Hematopoietic multipotent progenitor cell treated with erythropoietin and hydrocortisone succinate and interleukin-3 and kit ligand, for 15 days (in vitro differentiated cells): ENCODE measurements at regions not wholly inside any gene's neighbourhood (a gene's known extent, or its start where the extent isn't known, plus 50 kb on each side); places are given as distances from the start of the nearest gene placed in this dataset.

Source experiments
- DNase-seq: peaks from one replicate; pipeline ENCODE4 v3.0.0-alpha.2; 2015; ENCODE audit warnings: low spot score

DNA sequence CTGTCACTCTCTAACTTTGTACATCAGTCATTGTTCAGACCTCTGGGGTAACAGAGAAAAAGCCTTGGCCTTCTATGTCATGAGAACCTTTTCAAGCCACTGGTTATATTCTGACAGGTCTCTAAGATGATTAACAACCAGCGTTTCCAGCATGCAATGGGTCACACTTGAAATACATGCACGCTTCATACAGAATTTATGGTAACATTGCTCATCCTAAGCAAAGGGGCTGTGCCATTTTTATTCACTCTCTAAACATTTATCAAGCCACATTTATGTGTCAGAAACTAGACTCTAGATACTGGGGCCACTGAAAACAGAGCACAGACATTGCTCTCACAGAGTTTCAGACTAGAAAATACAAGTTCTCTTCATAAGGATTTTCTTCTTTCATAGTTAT lies 501.4 kb upstream of the DAB1 start:
- no peak for DNase-seq

DNA sequence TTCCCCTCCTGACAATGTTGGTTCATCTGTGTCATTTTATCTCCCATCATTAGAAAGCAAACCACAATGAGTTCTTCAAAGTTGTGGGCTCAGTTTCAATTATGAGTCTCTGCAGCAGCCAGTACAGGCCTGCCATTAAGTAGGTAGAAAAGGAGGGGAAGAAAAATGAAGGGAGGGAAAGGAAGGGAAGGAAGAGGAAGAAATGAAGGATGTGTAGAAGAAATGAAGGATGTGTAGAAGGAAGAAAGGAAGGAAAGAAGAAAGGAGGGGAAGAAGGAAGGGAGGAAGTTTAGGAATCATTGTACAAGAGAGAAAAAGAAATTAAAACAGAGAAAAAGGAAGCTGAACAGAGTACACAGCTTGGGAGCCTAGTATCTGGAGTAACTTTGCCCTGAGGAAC lies 498.3 kb upstream of the DAB1 start:
- no peak for DNase-seq

DNA sequence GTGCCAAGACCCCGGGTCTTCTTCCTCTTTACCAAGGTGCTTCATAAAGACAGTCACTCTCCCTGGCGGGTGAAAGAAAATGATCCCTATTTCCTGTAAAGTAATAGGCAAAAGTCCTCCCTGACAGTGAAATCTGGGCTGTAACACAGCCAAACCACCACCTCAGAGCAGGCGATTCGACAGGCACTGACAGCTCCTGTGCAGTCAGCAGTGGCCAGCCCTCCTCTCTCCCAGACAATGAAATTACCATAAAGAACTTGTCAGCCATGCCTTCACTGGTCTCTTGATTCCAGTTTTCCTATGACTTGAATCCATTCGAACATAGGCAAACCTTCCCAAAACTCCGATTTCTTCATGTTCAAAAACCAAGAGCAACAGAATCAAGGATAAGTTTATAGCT lies 492.2 kb upstream of the DAB1 start:
- DNase-seq = no peak

DNA sequence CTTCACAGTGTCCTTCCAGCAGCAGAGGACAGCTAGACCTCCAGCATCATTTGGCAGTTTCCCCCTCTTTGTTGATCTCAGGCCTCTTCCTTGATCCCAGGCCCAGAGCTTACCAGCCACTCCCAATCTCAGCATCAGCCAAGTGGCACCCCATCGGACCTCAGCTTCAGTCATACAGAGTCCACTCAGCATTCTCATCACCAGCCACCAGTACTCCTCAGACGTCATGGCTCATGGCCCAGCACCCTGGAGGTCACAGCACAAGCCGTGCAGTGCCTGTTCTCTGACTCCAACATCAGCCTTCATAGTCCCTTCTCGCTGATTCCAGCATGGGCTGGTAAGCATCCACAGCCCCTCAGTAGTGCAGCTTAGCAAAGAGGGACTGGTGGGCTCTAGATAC lies 487.6 kb upstream of the DAB1 start:
- DNase-seq = no peak

DNA sequence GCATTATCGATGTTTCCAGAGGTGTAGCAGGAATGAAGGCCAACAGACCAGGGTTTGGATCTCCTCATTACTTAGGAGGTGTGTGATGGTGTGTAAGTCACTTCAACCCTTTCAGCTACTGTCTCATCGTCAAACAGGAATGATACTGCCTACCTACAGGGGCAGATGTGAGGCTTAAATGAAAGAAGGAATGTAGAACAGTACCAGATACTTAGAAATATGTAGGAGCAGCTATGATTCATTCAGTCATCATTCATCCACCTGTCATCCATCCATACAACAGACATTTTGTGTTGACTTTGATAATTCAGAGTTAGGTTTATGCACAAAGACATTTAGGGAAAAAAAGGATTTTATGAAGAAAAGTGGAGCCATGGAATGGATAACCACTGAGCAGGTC lies 486.9 kb upstream of the DAB1 start:
- DNase-seq = no peak

DNA sequence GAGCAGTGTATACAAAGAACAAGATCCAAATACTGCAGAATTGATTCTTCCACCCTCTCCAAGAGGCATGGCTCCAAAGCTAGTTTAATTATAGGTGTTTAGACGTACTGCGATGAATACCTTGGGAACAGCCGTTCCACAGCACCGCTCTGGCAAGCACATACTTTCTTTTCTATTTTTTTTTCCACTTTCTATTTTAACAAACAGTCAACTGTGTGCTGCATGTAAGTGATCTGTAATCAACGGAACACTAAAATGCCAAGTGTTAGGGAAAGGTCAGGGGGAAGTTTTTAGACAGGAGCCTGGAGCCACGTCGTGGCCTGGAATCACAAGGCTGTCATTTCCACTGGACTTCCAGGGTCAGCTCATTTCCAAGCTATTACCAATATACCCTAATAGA lies 486.4 kb upstream of the DAB1 start:
- no peak for DNase-seq

DNA sequence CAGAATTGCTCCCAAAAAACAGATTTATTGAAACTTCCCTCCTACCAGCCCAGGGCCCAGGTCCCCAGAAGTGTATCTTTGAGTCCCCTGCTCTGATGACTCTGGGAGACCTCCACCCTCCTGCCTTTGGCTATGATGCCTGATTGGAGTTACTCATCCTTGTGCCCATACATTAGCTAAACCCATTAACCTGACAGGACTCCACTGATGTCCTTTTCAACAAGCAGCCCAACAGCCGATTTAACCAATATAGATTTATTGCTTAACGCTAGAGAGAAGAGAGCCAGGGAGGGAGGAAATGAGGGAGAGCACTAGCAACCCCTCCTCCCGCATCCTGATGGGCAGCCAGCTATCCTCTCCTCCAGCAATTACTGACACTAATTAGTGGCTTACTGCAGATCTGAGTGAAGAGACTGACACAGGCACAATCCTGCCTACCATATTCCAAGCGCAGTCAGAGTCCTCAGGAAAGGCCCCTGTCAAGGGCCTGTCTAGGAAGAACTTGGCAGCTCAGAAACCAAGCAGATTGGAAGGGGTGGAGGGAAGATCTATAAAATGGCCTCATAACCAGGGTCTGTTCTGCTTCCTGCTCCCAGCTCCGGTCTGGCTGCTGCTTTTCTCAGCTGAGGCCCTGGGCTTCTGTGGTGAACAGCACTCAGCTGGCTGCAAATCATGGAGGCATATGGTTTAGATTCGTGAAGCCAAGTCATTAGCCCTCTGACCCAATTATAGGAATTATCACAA lies 484.5 kb upstream of the DAB1 start:
- no peak for DNase-seq

DNA sequence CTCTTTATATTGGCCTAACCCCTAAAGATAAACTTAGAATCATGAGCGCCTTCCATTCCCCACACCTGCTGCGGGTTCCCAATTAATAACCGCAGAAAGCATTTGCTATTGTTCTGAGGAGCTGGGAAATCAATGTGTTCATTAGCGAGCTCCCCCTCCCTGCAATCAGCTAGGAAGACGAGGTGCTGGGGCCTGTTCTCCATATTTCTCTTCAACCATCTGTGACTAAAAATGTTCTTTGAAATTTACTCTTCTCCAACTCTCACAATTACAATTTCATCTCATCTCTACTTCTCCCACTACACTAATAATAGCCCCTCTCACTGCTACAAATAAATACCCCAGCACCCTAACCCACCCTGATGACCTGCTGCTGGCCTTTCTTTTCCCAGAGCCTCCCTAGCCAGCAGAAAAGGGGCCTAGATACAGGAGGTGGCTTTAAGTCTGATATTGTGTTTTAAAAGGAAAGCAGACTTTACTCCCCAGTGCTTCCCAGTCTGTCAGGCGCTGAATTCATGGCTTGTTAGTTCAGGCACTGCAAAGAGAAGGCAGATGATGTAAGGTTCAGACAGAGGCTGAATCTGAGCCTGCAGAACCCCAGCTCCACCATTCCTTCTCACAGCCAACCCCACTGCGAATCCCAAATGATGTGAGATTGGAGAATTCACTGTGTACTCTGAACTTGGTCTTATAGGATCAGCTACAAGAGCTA lies 477.5 kb upstream of the DAB1 start:
- DNase-seq = no peak

DNA sequence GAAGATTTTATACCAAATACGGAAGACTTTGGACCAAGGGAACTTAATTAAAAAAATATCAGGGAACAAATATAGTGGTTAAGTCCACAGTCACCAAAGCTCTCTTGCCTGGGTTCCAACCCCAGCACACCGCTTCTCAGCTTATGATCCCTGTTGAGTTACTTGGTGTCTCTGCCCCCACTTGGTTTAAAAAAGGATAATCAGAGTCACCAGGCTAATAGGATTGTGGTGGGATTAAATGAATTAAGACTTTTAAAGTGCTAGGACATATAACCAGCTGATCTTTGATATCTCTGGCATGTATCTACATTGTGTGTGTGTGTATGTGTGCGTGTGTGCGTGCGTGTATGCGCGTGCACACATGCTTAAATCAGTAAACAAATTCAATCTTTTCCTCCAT lies 474.7 kb upstream of the DAB1 start:
- no peak for DNase-seq

DNA sequence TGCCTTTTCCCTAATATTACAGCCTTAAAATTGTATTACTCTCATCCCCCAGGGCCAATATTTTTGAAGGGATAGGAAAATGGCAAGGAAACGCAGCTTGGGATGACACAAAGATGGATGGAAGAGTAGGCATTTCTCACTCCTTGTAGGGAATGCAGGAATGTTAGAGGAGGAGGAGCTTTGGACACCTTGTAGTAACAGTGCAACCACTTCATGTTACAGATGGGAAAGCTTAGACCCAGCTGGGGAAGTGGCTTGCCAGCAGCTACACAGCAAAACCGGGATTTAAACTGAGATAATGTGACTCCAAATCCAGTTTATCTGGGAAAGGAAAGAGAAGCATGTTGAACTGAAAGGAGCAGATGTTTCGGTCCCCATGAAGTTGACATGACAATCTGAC lies 473.7 kb upstream of the DAB1 start:
- DNase-seq = no peak

DNA sequence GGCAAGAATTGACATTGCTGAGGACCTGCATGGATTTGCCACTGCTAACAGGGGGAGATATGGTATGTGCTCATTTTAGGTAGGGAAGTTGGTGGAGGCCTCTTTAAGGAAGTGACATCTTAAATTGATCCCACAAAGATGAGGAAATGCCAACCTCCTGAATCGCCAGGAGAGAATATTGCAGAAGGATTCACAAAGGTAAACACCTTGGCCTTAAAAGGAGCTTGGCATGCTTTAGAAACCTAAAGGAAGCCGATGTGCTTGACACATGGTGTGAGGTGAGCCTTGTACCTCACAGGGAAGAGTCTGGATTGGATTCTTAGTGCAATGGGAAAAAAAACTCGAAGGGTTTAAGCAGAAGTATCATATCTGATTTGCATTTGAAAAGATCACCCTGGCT lies 470.5 kb upstream of the DAB1 start:
- no peak for DNase-seq

DNA sequence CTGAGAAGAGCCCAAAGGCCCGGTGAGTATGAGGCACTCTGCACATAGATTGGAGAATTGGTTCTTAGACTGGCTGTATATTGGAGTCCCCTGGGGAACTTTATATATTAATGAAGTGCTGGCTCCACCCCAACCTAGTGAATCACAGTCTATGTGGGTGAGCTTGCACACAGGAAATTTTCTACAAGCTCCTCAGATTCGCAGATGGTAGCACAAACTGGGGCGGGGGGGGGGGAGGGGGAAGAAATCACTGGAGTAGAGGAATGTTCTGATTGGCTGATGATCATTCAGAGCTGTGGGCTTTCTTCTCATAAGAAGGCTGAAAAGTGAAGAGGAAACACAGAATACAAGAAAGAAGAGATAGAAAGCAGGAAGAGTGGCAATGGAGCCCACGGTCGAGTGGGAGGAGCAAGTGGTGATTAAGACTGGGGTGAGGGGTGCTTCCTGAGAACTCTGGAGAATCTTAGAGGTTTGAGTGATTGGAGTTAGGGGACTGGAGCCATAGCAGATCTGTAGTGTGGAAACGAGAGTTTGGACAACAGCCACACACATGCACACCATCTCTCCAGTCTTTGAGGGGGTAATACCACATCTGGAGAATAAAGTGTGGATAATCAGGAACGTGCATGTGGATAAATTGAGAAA lies 465.9 kb upstream of the DAB1 start:
- DNase-seq = no peak

DNA sequence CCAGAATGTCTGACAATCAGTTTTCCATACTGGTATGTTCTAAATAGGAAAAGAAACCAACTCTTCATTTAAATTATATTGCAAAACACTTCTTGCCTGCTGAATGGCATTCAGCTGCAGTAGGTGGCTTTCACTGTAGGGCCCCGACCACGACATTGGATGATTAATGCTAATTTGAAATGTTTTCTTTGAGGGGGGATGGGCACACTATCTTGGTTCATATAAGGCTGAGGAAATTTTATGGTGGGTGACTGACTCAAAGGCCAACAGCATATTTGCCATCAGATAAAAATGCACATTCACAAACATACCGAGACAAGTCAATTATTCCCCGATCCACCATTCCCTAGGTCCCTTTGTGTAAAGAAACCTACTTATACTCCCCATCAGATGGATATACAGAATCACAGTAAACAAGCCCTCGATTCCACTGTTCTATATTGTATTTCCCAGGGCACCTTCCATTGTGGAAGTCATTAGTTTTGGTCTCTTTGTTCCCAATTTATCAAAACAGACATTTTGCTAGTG lies 464.2 kb upstream of the DAB1 start:
- no peak for DNase-seq

DNA sequence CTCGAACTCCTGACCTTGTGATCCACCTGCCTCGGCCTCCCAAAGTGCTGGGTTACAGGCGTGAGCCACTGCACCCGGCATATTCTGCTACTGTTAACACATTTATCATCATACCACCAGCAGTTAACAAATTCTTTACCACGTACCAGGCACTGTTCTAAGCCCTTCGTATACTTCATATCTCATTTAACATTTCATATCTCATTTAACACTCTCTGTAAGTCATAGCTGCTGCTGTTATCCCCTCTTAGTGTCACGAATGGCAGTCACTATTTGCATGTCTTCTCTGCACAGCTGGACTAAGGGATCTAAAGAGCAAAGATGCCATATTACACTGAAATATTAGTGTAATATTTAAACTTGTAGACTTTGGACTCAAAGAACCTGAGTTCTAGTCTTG lies 462.5 kb upstream of the DAB1 start:
- no peak for DNase-seq

DNA sequence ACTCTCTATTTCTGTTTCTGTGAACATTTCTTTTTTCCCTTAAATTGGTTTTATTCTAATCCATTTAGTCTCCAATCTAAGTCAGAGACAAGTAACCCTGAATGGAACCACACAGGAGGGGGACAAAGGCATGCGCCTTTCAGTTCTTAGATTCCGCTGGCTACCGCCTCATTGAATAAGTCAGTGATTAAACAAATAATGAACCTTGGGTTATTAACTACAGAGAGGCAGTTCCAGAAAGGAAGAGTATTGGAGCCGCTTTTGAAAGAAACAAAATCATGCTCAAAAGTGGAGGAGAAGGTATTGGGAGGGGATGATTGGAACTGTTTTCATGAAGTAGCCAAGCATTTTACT lies 459.8 kb upstream of the DAB1 start:
- DNase-seq = no peak

DNA sequence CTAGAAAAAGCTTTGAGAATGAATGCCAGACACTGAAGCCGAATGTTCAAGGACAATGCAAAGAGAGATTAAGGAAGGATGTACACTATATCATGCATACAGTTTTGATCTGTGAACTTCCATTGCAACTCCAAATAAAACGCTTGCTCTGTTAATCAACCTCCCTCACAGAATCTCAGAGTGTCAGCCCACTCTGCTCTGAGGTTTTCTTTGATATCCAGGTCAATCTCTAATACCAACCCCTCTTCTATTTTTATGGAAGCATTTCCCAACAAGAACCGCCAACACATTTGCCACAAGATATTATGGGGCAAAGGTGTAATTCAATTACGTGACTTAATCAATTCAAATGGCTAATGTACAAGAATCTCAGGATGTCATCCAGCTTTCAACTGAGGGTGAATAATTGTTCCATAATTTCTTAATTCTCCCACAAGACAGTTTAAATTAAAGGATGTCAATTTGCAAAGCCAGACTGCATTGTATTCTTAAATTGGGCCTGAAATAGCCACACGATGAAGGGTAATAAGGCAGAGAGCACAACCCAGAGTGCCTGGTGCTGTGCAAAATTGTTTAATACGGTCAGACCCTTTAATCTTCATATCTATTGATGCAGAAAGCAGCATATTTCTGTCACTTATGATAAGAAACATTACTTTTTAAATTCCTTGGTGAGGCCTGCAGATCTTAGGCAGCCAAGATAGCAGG lies 459.2 kb upstream of the DAB1 start:
- DNase-seq = no peak

DNA sequence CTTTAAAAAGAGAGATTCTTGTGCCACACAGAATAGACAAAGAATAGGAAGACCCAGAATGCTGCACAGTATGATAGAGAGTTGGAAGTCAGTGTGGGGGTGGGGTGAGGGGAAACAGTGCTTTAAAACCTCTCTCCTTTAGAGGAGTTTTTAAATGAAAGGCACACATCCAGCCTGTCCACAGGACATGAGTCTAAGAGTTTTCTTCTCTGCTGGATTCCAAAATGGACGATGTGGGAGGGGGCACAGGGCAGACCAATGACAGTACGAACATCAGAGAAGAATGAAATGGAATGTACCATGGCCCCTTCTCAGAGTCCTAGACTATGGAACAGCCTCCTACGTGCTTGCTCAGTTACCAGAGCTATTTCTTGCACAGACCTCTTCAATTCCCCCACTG lies 458.2 kb upstream of the DAB1 start:
- DNase-seq = no peak

DNA sequence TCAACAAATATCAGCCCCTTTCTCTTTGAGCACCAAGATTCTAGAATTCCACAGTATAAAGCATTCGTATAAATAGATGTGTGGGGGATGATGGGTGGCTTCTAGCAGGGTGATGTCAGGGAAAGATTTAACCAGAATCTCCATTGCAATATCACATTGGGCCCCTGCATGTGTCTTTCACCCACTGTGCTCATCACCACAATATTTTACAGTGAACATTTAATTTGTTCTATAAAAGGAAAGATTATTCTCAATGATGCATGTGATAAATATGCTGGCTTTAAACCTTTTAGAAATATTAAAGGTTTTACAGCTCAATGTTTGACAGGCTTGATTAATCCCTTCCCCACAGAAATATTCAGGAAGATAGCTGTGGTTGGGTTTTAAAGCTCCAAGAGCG lies 457.8 kb upstream of the DAB1 start:
- no peak for DNase-seq

DNA sequence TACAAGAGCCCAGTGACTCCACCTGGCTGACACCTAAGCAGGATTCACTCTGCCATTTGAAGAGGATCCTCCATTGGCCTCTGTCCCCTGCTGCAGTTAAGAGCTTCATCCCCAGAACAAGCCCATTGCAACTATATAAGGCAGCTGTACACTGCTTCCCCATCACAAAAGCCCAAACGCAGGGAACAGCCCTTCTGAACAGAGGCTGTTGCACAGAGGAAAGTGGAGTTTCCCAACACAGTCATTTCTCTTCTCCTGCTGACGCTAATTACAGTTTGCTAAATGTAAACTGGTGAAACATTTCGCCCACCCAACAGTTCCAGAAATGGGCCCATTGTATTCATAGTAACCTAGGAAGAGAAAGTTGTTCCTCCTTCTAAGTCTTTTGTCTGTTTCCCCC lies 455.8 kb upstream of the DAB1 start:
- no peak for DNase-seq

DNA sequence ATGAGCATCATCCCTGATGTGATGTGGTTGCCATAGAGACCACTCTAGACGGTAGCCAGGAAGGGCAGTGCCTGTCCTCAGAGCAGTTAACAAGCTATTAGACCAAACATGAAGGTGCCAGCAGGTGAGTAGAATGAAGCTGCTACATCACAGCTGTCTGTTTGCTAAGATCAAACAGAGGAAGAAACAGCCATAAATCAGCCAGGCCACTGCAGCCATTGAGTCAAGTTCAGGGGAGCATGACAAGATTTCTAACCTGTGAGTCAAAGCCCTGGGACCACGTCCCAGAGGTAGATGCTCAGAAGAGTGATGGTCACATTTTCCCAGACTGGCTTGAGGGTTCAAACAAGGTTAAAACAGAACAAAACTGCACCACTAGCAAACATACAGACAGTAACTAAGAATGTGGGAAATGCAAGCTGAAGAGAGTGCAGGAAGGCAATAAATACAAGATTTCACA lies 450.6 kb upstream of the DAB1 start:
- no peak for DNase-seq

DNA sequence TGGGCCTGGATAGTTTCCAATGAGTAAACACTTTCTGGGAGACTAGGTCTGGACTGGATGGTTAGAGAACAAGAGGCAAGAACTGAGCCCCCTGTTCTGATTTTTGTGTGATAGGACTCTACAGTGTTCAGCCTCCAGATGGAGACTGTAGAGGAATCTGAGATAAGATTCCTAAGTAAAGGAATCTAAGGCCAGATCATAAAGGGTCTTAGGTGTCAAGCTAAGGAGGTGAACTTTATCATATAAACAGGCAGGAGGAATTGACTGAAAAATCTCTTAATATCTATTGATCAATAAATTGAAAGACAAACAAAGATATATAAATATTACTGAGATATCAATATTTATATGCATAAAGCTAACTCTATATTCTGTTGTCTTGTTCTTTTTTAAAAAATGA lies 449.1 kb upstream of the DAB1 start:
- no peak for DNase-seq

DNA sequence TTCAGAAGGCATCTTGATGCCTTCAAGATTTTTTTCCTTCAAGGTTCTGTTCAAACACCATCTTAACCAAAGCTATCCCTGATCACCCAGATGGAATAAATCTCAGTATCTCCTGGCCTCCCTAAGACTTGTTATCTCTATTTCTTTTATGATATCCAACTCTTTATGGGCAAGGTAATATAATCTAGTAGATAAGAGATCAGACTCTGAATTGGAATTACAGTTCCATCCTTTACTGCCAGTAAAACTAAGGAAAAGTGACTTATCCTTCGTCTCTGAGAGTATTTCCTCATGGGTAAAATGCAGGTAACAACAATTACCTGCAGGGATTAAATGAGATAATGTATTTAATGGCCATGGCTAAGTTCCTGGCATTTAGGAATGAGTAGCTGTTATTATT lies 445.0 kb upstream of the DAB1 start:
- no peak for DNase-seq

DNA sequence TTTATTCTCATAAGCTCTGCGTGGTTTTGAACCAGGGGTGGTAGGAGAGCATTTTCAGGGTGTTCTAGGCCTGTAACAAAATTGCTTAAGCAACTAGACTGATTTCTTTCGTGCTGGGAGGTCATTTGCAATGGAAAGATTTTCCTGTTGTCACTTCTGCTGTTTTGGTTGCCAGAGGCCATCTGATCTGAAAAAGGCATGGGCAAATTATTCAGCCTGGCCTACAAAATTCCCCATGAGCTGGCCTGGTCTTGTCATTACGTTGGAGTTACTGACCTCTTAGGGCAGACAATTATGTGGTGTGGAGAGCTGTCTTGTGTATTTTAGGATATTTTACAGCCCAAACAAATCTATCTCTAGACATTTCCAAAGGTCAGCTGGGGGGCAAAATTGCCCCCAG lies 444.4 kb upstream of the DAB1 start:
- no peak for DNase-seq
